ENCODE measurements at regions not wholly inside any gene's neighbourhood (a gene's known extent, or its start where the extent isn't known, plus 50 kb on each side); places are given as distances from the start of the nearest gene placed in this dataset.

DNA sequence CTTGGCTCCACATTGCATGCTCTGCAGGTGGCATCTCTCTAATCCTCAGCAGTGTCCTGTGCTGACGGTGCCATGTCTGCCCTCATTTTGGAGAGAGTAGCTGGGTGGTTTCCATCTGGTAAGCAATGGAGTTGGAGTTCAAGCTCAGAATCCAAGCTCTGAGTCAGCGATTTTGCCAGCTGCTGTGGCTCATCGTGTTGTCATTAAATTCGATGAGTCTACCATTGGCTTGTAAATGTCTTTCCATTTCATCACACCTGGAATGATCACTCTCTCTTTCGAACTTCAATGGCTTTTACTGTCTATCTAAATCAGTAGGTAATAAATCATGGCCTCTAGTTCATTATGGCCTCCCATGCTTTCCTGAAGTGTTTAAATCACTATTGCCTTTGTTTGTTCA, 378.5 kb upstream of the TSHZ2 start:
- TF ChIP-seq, protein P1, sequence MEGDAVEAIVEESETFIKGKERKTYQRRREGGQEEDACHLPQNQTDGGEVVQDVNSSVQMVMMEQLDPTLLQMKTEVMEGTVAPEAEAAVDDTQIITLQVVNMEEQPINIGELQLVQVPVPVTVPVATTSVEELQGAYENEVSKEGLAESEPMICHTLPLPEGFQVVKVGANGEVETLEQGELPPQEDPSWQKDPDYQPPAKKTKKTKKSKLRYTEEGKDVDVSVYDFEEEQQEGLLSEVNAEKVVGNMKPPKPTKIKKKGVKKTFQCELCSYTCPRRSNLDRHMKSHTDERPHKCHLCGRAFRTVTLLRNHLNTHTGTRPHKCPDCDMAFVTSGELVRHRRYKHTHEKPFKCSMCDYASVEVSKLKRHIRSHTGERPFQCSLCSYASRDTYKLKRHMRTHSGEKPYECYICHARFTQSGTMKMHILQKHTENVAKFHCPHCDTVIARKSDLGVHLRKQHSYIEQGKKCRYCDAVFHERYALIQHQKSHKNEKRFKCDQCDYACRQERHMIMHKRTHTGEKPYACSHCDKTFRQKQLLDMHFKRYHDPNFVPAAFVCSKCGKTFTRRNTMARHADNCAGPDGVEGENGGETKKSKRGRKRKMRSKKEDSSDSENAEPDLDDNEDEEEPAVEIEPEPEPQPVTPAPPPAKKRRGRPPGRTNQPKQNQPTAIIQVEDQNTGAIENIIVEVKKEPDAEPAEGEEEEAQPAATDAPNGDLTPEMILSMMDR (IDR thresholded peaks at IDR 0.05) = no peak
- TF ChIP-seq POLR2A (IDR thresholded peaks at IDR 0.05) (no peak), POLR2AphosphoS5 (IDR thresholded peaks at IDR 0.05) (no peak)
